NCI-H2081 (cell line): ENCODE measurements at regions not wholly inside any gene's neighbourhood (a gene's known extent, or its start where the extent isn't known, plus 50 kb on each side); places are given as distances from the start of the nearest gene placed in this dataset.

ENCODE experiments used
- DNase-seq, 2 experiments: peaks; one replicate each; lab custom pipeline; 2025; lab: John Stamatoyannopoulos, UW

DNA sequence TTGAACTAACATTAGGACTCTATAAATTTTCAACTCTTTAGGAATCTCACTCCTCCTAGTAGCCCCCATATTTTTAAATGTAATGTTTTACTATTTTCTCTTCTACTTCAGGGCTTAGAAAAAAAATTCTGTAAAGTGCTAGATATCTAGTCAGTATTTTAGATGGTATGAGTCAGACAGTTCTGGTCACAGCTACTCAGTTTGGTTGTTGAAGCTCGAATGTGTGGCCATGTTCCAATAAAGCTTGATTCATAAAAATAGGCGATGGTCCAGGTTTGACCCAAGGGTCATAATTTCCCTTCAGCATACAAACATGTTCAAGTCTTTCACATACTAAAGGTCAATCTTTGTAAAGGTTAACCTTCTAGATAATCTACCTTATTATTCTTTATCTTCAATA lies 566.0 kb upstream of the CDH18 start:
- DNase-seq: no peak

DNA sequence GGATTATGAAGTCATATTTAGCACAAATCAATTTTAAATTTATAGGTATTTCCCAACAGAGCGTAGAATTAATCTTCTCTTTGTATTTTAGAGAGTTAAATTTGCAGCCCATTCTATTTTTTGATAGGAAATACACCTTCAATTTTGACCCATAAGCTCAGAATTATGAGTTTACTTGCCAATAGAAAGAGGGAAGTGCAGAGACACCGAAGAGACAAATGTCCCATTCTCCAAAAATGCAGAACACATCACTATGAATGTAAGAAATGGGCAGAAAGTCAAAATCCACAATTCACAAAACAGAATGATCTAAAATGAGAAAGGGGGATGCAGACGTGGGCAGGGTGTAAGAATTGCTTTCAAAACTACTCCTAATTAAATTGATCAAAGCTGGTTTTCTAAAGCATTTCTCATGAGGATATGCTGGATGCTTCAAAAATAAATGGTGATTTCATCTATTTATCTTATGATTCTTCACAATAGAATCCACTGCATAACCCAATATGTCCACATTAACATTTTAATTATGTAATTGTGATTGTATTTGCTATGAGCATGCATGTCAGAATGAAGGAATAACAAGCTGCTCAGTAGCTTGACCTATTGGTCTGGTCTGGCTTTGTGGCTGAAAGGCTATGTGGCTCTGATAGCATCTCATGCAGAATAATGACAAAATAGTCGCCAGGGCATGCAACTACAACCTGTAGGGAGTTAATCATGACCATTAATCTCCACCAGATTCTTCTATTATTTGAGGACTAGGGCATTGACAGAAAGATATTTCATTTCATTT lies 550.1 kb upstream of the CDH18 start:
- DNase-seq: no peak

DNA sequence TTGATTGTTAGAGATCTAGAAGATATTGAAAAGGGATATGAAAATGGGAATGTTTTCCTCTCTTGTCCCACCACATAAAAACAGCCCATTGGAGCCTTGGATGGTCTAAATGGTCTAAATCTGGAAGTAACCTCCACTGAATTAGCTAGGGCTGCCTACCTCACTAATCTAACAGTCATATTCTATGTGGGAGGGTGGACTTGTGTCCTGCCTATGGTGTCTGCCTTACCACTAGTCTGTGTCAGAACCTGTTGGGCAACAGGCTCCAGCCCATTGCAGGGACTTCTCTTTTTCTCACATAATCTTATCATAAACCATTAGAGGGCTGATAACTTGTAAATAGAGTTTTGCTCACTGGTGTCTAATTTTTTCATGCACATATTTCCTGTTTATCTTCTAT lies 548.8 kb upstream of the CDH18 start:
- no peak for DNase-seq

DNA sequence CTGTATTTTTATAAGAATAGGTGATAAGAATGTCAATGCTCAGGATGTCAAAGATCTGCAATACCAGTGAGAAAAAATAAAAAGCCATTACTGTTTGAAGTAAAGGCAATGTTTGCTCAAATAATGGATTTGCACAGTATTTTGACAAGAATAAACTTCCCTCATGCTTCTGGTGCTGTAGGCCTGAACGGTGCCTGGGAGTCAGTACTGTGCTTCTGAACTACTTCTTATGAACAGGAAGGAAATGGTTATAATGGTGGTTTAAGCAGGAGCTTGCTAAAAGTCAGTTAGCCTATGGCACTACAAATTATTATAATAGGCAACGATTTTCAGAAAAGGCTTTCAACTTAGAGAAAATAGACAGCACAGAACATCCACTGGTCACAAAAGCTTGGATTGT lies 548.3 kb upstream of the CDH18 start:
- no peak for DNase-seq

DNA sequence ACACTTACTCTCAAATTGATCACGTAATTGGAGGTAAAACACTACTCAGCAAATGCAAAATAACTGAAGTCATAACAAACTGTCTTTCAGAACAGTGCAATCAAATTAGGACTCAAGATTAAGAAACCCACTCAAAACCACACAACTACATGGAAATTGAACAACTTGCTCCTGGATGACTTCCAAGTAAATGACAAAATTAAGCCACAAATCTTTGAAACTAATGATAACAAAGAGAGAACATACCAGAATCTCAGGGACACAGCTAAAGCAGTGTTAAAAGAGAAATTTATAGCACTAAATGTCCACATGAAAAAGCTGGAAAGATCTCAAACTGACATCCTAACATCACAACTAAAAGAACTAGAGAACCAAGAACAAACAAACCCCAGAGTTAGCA lies 540.5 kb upstream of the CDH18 start:
- DNase-seq: no peak

DNA sequence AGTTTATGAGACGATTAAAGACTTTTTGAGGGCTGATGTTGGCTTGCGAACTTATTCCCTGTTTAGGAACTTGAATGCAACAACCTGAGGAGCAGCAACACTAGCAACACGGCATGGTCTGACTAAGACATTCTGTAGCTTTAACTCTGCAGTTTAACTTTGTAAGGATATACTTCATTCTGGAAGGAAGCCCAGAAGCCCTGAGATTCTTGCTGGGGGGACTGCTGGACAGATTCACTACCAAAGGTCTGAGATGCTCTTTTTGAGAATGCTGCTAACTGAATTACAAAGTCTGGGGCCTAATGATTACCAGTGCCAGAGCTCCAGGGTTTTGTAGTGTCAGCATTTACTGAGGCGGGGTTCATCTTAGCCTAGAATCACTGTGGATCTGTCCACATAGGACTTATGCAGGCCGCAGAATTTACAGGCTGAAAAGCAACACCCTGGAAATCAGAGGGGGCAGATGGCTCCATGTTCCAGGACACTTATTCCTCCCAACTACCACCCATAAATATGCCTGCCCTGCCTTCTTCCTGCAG lies 537.1 kb upstream of the CDH18 start:
- no peak for DNase-seq

DNA sequence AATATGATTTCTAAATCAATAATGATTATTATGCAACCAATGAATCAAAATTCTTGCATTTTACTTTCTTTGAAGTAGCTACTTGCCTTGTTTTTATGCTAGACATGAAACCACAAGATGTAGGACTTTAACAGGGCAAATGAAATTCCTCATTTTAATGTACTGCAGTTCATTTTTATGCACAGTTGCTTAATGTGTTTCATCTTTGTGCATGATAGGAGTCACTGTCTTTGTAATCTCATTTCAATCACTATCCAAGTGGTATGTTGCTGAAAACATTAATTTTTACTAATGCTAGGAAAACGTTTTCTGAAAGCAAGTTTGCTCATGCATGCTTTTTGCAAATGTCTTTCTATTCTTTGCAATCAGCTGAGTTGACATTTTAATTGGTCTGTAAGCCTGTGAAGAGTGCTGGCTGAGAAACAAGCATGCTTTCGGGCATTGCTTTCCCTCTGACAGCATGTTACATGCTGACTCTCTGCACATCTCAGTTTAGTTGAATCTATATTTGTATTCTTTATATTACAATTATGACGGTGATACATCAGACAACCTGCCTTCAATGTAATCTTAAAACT lies 535.0 kb upstream of the CDH18 start:
- no peak for DNase-seq

DNA sequence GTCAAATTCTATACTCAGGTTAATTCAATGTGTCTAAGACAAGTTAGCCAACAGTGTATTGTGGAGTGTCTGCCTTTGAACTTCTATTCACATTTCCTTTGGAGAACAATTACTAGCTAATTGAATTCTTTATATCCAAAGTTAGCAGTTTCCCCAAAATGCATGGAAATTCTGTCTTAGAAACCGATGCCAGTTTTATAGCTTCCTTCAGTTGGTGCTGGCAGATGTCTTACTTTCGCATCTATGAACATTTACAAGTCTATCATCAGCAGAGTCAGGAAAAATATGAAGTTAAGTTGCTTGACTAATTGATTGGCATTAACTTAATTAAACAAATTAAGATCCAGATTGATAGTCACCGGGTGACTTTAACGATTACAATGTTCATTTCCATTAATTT lies 527.6 kb upstream of the CDH18 start:
- DNase-seq: no peak

DNA sequence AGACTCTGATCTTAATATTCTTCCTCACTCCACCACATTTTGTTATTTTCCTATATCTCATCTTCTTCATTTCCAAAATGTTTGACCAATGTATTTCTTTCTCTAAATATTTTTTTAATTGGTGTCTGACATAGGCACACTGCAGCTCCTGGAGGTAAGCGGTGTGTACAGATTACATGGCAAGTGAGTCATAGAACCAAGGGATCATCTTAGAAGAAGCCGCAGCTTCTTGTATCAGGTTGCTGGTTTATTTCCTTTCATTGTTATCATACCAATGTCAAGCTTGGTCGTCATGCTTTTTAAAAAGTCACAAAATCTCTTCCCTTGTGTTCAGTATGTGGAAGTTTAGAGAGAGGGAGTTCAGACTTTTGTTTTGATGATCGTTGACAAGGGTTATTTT lies 526.1 kb upstream of the CDH18 start:
- no peak for DNase-seq

DNA sequence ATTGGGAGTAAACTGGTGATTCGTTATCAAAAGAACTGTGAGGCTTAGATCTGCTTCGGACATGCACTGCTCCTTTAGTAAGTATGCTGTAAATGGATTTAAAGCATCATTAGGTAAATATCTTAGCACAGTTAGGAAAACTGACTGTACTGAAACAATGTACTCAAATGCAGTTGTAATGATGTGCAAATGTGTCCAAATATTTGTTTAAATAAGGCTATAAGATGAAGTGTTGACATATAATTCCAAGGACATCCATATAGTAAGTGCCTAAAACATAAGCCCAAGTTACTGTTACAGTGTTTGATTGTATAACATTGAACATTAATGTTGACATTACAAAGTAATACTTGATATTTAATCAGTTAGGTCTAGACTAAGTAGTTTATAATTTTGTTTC lies 512.5 kb upstream of the CDH18 start:
- no peak for DNase-seq

DNA sequence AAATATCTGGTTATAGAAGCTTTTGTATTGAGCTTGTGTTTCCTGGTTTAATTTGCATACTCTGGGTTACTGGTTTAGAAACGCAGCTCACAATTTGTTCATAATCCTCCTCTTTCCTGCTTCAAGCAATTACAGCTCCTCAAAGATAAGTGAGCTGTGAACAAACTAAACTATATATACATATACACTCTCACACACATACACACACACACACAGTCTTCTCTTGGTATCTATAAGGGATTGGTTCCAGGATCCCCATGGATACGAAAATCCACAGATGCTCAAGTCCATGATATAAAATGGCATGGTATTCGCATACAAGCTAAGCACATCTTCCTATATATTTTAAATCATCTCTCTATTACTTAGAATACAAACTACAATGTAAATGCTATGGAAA lies 510.9 kb upstream of the CDH18 start:
- DNase-seq: no peak

DNA sequence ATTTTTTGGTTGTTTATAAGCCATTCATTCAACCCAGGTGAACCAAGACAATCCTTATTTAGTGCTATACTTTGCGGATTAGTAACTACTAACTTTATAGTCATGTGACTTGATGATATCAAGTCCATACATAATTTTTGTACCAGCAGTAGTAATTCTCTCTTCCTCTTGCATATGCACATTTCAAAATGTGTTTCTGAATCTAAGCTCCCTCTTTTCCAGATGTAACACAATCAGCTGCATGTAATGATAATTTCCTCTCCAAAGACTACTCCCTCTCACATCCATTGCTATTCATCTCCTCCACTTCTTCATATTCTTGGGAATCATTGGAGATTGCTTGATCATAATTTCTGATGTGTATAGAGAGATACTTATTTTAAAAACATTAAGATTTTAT lies 510.1 kb upstream of the CDH18 start:
- DNase-seq: no peak

DNA sequence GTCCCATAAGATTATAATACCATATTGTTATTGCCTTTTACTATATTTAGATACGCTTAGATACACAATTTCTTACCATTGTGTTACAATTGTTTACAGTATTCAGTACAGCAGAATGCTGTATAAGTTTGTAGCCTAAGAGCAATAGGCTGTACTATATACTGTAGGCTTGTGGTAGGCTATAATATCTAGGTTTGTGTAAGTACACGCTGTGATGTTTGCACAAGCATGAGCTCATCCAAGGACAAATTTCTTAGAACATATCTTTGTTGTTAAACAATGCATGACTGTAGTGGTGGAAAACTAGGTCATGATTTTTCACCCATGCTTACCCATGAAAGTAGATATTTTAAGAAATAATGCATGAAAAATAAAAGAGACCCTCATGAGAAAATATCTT lies 509.4 kb upstream of the CDH18 start:
- no peak for DNase-seq

DNA sequence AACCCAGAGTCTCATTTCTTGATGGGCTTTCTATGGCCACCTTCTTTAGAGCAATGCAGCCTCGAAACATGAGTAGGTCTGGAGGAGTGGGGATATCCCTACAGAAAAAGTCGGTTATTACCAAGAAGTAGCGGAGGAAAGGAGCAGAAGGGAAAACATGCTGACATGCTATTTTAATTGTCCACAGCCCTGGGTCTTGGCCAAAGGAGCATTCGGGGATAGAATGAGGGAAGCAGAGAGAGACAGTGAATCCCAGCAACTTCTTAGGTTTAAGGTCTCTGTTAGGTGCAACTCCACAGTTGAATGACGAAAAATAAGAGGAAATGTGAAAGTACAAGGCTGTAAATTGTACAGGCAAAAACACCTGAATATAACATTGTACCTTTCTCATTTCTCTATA lies 506.7 kb upstream of the CDH18 start:
- DNase-seq: no peak

DNA sequence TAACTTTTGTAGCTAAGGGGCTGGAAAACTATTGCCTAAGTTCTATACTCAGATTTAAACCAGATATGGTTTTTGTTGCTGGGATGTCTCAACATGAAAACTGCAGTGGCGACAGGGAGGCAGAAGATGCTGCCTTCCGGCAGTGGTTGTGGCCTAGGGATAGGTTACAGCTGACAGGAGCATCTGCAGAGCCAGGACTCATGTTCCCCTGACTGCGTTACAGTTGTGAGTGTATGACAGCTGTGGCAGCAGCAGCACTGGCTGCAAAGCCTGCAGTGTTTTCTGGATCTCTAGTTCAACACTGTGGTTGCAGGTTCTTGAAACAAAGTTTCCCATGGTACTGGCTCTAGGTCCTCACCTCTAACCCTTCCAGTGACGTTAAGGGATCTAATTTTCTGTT lies 498.8 kb upstream of the CDH18 start:
- no peak for DNase-seq

DNA sequence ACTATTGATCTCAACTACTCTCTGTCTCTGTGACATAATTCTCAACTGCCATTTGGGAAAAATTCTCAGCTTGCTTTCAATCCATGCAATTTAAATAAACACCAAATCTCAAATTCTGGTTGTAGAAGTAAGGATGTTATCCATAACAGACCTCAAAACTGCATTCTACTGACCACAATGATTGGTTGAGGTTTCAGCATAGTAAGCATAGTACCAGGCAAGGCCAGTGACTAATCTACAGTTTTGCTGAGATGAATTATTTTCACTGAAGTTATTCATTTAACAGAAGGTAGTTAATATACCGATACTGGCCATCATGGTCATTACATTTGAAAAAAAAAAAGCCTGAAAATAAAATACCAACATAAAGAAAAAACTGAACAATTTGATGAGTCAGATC lies 488.0 kb upstream of the CDH18 start:
- no peak for DNase-seq

DNA sequence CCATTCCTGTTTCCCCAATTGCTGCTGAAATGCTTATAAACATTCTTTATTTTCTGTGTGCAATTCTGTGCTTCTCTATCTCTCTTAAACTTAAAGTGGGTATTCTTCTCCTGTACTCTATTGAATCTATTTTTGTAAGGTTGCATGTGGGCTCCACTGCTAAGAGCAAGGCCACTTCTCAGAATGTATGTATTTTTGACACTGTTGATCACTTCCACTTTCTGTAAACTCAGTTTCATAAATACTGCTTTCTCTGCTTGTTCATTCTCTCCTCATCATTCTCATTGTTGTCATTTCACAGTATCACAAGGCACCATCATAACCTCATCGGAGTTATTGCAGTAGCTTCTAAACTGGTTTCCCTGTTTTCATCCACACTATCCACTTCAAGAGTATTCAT lies 483.0 kb upstream of the CDH18 start:
- no peak for DNase-seq

DNA sequence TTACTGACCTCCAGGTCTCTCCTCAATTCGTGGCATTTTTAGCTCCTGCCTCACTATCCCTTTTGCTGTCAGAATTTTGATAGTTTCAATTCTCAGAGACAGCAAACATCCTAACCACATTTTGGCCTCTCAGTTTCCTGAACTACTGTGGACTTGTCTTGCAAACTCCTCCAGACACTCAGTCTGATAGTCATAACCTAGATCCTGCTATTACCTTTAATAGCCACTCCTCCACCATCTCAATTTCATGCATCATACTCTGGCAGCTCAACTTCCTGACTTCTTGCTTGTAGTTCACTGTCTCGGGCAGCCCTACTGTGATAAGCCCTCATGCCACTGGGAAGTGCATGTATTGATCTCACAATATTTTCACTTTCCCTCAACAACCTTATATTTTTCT lies 481.8 kb upstream of the CDH18 start:
- no peak for DNase-seq

DNA sequence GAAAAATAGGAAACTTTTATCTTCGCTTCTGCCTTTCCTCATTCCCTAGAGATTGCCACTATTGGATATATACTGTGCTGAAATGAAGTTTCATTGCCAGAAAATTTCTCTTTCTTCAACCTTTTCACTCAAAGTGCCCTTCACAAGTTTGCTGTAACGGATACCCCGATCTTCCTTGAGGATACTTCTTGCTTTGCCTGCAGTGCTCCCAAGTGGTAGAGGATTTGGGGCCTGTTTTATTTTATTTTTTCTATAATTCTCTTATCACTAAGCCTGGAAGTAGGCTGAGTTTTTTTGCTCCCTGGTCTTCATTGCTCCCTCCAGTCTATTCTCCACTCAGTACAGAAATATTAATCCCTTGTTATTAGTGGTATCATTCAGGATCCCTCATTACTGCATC lies 481.4 kb upstream of the CDH18 start:
- DNase-seq: no peak

DNA sequence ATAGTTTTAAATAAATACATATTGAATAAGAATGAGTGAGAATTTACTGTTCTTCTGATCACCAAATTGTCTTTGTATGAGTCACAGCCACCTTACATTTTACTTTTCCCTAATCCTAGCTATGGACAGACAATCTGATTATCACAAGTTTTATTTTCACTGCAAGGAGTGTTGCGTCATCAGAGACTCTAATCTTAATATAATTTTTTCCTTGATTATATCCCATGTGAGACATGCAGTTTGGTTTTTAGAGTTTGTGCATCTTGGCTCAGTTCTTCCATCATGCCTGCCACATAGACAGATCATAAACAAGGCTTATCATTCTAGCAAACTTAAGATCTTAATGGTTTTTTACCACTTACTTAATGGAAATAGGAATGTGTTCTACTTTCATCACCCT lies 478.5 kb upstream of the CDH18 start:
- no peak for DNase-seq

DNA sequence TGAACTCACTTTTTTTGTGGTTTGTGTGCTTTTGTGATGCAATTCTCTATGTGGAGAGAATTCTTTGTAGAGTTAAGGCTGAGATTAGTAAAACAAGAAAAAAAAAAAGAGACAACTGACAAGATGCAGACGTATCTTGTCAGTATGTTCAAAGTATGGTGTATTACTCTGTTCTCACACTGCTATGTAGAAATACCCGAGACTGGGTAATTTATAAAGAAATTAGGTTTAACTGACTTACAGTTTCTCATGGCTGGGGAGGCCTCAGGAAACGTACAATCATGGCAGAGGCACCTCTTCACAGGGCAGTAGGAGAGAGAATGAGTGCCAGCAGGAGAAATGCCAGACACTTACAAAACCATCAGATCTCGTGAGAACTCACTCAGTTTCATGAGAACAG lies 475.2 kb upstream of the CDH18 start:
- DNase-seq: no peak

DNA sequence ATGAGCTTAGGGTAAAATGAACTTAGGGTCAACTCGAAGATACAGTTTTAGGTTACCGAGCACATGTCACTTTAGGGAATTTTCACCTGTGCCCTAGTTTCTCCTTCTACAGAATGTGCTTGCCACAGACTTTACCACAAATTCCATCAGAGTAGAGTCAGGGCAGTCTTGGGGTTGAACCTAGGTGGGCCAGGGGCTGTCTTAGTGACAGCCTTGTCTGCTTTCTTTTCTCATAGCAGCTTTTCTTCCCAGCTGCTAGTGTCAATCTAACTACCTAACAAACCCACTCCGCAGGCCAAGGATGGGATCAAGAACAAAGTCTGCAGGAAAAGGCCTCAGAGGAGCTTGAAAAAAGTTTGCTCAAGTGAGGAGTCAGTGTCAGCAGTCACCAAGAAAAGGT lies 458.1 kb upstream of the CDH18 start:
- no peak for DNase-seq

DNA sequence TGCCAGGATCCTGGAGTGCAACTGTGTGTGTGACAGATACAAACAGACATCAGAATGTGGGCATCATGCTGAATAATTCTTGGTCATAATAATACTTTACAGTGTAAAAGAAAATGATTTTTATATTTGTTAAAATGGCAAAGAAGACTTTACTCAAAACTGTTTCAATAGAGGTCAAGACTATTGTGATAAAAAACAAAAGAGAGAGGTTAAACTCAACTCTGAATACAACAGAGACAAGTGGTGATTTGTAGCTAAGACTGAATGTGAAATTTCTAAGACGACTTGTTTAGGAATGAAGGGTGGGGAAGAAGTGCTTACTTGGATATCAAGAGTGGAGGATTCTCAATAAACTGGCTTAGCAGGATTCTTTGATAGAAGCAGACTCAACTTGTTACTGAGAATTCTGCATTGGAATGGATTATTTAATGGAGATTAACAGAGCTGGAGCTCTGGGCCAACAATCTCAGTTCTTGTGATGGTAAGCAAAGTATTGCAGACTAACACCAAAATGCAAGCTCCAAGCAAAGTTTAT lies 457.4 kb upstream of the CDH18 start:
- DNase-seq: no peak

DNA sequence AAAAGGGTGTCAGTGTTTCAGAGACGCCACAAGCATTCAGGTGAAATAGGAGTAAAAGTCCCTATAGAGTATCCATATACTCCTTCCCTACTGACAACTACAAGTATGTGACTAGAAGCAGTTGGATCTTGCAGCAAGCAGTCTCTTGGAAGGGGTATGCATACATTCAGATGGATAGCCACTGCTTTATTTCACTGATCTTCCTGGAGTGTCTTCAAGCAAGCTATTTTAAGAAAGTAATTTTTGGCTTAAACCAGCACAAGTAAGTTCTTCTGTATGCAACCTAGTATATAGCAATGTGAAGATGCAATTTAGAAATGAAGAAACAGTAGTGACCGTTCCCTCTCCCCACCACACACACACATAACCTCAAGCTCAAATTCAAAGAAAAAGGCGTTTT lies 446.8 kb upstream of the CDH18 start:
- DNase-seq: no peak
